Parathyroid adenoma (tissue), 2 donors: ENCODE measurements at regions not wholly inside any gene's neighbourhood (a gene's known extent, or its start where the extent isn't known, plus 50 kb on each side); places are given as distances from the start of the nearest gene placed in this dataset.
"Not testable (repeated sequence)": the region's sequence is repeated elsewhere in the genome, so short reads cannot be mapped to it uniquely, and the experiment has no call there.

Experiments used
- H2AFZ ChIP-seq: fragments of 300-600 bp; sonication (generic); one replicate; pipeline ENCODE4 v1.7.0; 2017; ENCODE audit warnings: antibody characterized with exemption, mild to moderate bottlenecking
- H3K27ac ChIP-seq: fragments of 300-600 bp; sonication (generic); one replicate; pipeline ENCODE4 v1.7.0; 2017
- H3K27me3 ChIP-seq: fragments of 300-600 bp; sonication (generic); one replicate; pipeline ENCODE4 v1.7.0; 2017; ENCODE audit warnings: low read length; ENCODE audit not compliant: control insufficient read depth, insufficient read depth
- H3K36me3 ChIP-seq: fragments of 300-600 bp; sonication (generic); one replicate; pipeline ENCODE4 v1.7.0; 2017; ENCODE audit warnings: low read length; ENCODE audit not compliant: control insufficient read depth, insufficient read depth
- H3K4me1 ChIP-seq: fragments of 300-600 bp; sonication (generic); one replicate; pipeline ENCODE4 v1.7.0; 2017; ENCODE audit warnings: control low read depth
- H3K4me2 ChIP-seq: fragments of 300-600 bp; sonication (generic); one replicate; pipeline ENCODE4 v1.7.0; 2017; ENCODE audit warnings: low read length
- H3K4me3 ChIP-seq: fragments of 300-600 bp; sonication (generic); one replicate; pipeline ENCODE4 v1.7.0; 2017; ENCODE audit warnings: low read depth, low read length
- H3K79me2 ChIP-seq: fragments of 300-600 bp; sonication (generic); one replicate; pipeline ENCODE4 v1.7.0; 2017; ENCODE audit warnings: control low read depth
- H3K9ac ChIP-seq: fragments of 300-600 bp; sonication (generic); one replicate; pipeline ENCODE4 v1.7.0; 2017; ENCODE audit warnings: mild to moderate bottlenecking
- H3K9me3 ChIP-seq: fragments of 300-600 bp; sonication (generic); one replicate; pipeline ENCODE4 v1.7.0; 2017; ENCODE audit warnings: low read length; ENCODE audit not compliant: control insufficient read depth
- CTCF ChIP-seq: fragments of 300-600 bp; sonication (generic); IDR thresholded peaks from one replicate; pipeline ENCODE4 v1.7.0; 2017; ENCODE audit warnings: antibody characterized with exemption, mild to moderate bottlenecking
- donor health status: primary hyperparathyroidism.

GRCh38 chr10:109650228-109650627 lies 273.1 kb downstream of the XPNPEP1 start:
- no peaks in the 10 kb centered on the region for H3K27me3 ChIP-seq

GRCh38 chr10:109647627-109648026 lies 275.7 kb downstream of the XPNPEP1 start:
- Histone ChIP-seq H3K9ac (no peak overlapping the region), H3K4me2 (no peak overlapping the region), H3K9me3 (no peaks in the 10 kb centered on the region), H3K27me3 (no peaks in the 10 kb centered on the region), H3K4me3 (no peak overlapping the region), H3K36me3 (no peaks in the 10 kb centered on the region), H2AFZ (no peak overlapping the region), H3K4me1 (no peaks in the 10 kb centered on the region), H3K27ac (no peak overlapping the region), H3K79me2 (no peaks in the 10 kb centered on the region)
- TF ChIP-seq CTCF, result no peak

More at GRCh38 chr10:109650228-109650627, 273.1 kb downstream of the XPNPEP1 start:
- no peaks in the 10 kb centered on the region for H3K36me3 ChIP-seq
- H3K27ac ChIP-seq, result no peak overlapping the region
- no peak overlapping the region for H3K4me2 ChIP-seq
- no peaks in the 10 kb centered on the region for H3K4me1 ChIP-seq
- H3K9ac ChIP-seq, result no peak overlapping the region
- no peak overlapping the region for H3K4me3 ChIP-seq
- TF ChIP-seq CTCF, result no peak
- H3K79me2 ChIP-seq, result no peaks in the 10 kb centered on the region
- H3K9me3 ChIP-seq, result no peaks in the 10 kb centered on the region
- H2AFZ ChIP-seq, result no peak overlapping the region

GRCh38 chr10:109633846-109634245 lies 289.5 kb downstream of the XPNPEP1 start:
- Histone ChIP-seq H2AFZ (no peak overlapping the region), H3K9me3 (no peaks in the 10 kb centered on the region), H3K27ac (no peak overlapping the region)

DNA sequence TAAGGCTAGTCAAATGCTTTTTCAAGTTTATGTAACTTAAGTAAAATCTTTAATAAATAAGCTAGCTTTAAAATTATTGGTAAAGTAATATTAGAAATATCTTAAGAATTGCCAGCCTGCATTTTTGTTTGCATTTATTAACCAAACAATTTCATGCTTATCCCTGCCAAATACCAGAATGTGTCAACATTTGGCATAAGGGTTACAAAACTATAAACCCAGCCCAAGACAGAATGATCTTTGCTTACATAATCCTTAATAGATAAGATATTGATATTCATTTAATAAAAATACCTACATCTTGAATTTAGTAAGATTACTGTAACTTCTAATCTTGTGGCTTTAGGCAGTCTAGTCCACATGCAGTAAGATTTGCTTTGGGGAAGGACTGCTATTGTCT lies 290.3 kb downstream of the XPNPEP1 start:
- peaks cover 11% of the 10 kb centered on the region for H3K4me1 ChIP-seq
- not testable (repeated sequence) for H3K79me2 ChIP-seq, H3K4me2 ChIP-seq, H3K9ac ChIP-seq, H2AFZ ChIP-seq, H3K4me3 ChIP-seq, H3K9me3 ChIP-seq, H3K27ac ChIP-seq, H3K36me3 ChIP-seq, H3K27me3 ChIP-seq

More at GRCh38 chr10:109633846-109634245, 289.5 kb downstream of the XPNPEP1 start:
- Histone ChIP-seq H3K4me1 (peaks cover 9% of the 10 kb centered on the region), H3K4me2 (no peak overlapping the region), H3K27me3 (no peaks in the 10 kb centered on the region), H3K4me3 (no peak overlapping the region), H3K36me3 (peaks cover 2% of the 10 kb centered on the region), H3K9ac (no peak overlapping the region), H3K79me2 (no peaks in the 10 kb centered on the region)
- no peak for TF ChIP-seq CTCF

DNA sequence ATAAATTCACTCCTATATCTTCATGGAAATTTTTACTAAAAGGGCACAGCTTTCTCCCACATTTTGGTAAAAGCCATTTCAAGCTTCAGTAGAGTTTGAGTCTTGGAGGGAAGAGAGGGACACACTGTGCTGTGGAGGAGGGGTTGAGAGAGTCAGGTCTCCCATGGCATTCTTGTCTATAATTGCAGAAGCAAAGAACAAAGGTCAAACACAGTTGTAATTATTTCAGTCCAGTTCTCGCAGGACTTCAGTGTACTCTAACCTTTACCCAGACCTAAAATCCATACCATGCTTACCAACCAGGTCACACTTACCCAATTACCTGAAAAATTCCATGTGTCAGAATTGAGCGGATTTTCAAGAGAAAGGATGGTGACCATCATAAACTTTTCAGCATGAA lies 298.4 kb downstream of the XPNPEP1 start:
- no peak overlapping the region for H3K27ac ChIP-seq
- H3K9ac ChIP-seq, result no peak overlapping the region
- no peak for TF ChIP-seq CTCF
- no peak overlapping the region for H3K4me2 ChIP-seq
- H3K79me2 ChIP-seq, result no peaks in the 10 kb centered on the region
- no peak overlapping the region for H3K4me3 ChIP-seq
- H3K4me1 ChIP-seq, result peaks cover 11% of the 10 kb centered on the region
- H3K27me3 ChIP-seq, result no peaks in the 10 kb centered on the region
- no peaks in the 10 kb centered on the region for H3K9me3 ChIP-seq
- H2AFZ ChIP-seq, result no peak overlapping the region
- no peaks in the 10 kb centered on the region for H3K36me3 ChIP-seq
